T-helper 17 cell (primary cell): ENCODE measurements at regions not wholly inside any gene's neighbourhood (a gene's known extent, or its start where the extent isn't known, plus 50 kb on each side); places are given as distances from the start of the nearest gene placed in this dataset.
"Not testable (repeated sequence)": the region's sequence is repeated elsewhere in the genome, so short reads cannot be mapped to it uniquely, and the experiment has no call there.

ENCODE experiments used
- ATAC-seq: fragments of 150-1000 bp; cut with Tn5 transposase; 2 replicates; pipeline ENCODE4 v1.10.0; 2021; ENCODE audit warnings: mild to moderate bottlenecking, moderate library complexity
- DNase-seq, 3 donors: peaks; one replicate each; pipeline versions ENCODE4 v3.0.0 to v3.0.0-alpha.2; 2020 to 2021
- H3K9me3 ChIP-seq: one replicate; pipeline ENCODE4 v1.7.0; 2013; ENCODE audit warnings: low read length, mild to moderate bottlenecking; ENCODE audit not compliant: control insufficient read depth, poor library complexity, severe bottlenecking
- H3K27ac Mint-ChIP-seq: one replicate; pipeline ENCODE4 v1.8.0; 2022; ENCODE audit warnings: mild to moderate bottlenecking, moderate library complexity, mixed read lengths
- H3K27me3 Mint-ChIP-seq: one replicate; pipeline ENCODE4 v1.8.0; 2022; ENCODE audit warnings: mixed read lengths
- H3K36me3 Mint-ChIP-seq: one replicate; pipeline ENCODE4 v1.8.0; 2022; ENCODE audit warnings: low read depth, mixed read lengths
- H3K4me1 Mint-ChIP-seq: one replicate; pipeline ENCODE4 v1.8.0; 2022; ENCODE audit warnings: mild to moderate bottlenecking, mixed read lengths
- H3K4me3 Mint-ChIP-seq: one replicate; pipeline ENCODE4 v1.8.0; 2022; ENCODE audit warnings: mild to moderate bottlenecking, moderate library complexity, mixed read lengths

GRCh38 chr7:73203312-73203711, 105.3 kb downstream of the NSUN5 start:
- H3K27ac Mint-ChIP-seq, H3K4me1 Mint-ChIP-seq, ATAC-seq, H3K9me3 ChIP-seq, H3K27me3 Mint-ChIP-seq, H3K4me3 Mint-ChIP-seq, DNase-seq, H3K36me3 Mint-ChIP-seq: not testable (repeated sequence)

- DNase-seq, H3K4me1 Mint-ChIP-seq, H3K27me3 Mint-ChIP-seq, ATAC-seq, H3K27ac Mint-ChIP-seq, H3K9me3 ChIP-seq, H3K4me3 Mint-ChIP-seq, H3K36me3 Mint-ChIP-seq: not testable (repeated sequence)
Measured at GRCh38 chr7:73201264-73201663, 107.4 kb downstream of the NSUN5 start.

- not testable (repeated sequence) for H3K9me3 ChIP-seq, H3K4me1 Mint-ChIP-seq, H3K4me3 Mint-ChIP-seq, ATAC-seq, H3K27ac Mint-ChIP-seq, H3K27me3 Mint-ChIP-seq, H3K36me3 Mint-ChIP-seq, DNase-seq
Measured at GRCh38 chr7:73200518-73201099, 108.0 kb downstream of the NSUN5 start.

GRCh38 chr7:73193991-73194390, 108.2 kb upstream of the SPDYE9 start:
- H3K9me3 ChIP-seq, H3K4me1 Mint-ChIP-seq, DNase-seq, ATAC-seq, H3K27ac Mint-ChIP-seq, H3K4me3 Mint-ChIP-seq, H3K36me3 Mint-ChIP-seq, H3K27me3 Mint-ChIP-seq: not testable (repeated sequence)

- ATAC-seq, DNase-seq, H3K9me3 ChIP-seq, H3K27me3 Mint-ChIP-seq, H3K4me3 Mint-ChIP-seq, H3K4me1 Mint-ChIP-seq, H3K27ac Mint-ChIP-seq, H3K36me3 Mint-ChIP-seq: not testable (repeated sequence)
Measured at GRCh38 chr7:73190483-73191155, 104.8 kb upstream of the SPDYE9 start.

GRCh38 chr7:73188287-73188686, 102.4 kb upstream of the SPDYE9 start:
- H3K4me3 Mint-ChIP-seq, DNase-seq, ATAC-seq, H3K9me3 ChIP-seq, H3K36me3 Mint-ChIP-seq, H3K27ac Mint-ChIP-seq, H3K4me1 Mint-ChIP-seq, H3K27me3 Mint-ChIP-seq: not testable (repeated sequence)

- H3K27me3 Mint-ChIP-seq, H3K4me1 Mint-ChIP-seq, ATAC-seq, H3K9me3 ChIP-seq, H3K4me3 Mint-ChIP-seq, H3K27ac Mint-ChIP-seq, H3K36me3 Mint-ChIP-seq, DNase-seq: not testable (repeated sequence)
Measured at GRCh38 chr7:73186589-73187309, 100.9 kb upstream of the SPDYE9 start.

GRCh38 chr7:73176813-73177212, 91.0 kb upstream of the SPDYE9 start:
- not testable (repeated sequence) for H3K4me3 Mint-ChIP-seq, H3K36me3 Mint-ChIP-seq, ATAC-seq, H3K4me1 Mint-ChIP-seq, H3K9me3 ChIP-seq, H3K27me3 Mint-ChIP-seq, DNase-seq, H3K27ac Mint-ChIP-seq

- not testable (repeated sequence) for H3K4me1 Mint-ChIP-seq, H3K27me3 Mint-ChIP-seq, H3K4me3 Mint-ChIP-seq, DNase-seq, H3K36me3 Mint-ChIP-seq, H3K27ac Mint-ChIP-seq, H3K9me3 ChIP-seq, ATAC-seq
Measured at GRCh38 chr7:73175322-73175721, 89.5 kb upstream of the SPDYE9 start.

GRCh38 chr7:73170902-73171301, 85.1 kb upstream of the SPDYE9 start:
- not testable (repeated sequence) for H3K4me3 Mint-ChIP-seq, H3K27ac Mint-ChIP-seq

GRCh38 chr7:73170415-73170814, 84.6 kb upstream of the SPDYE9 start:
- not testable (repeated sequence) for H3K27me3 Mint-ChIP-seq, H3K4me3 Mint-ChIP-seq, H3K36me3 Mint-ChIP-seq

More at GRCh38 chr7:73170902-73171301, 85.1 kb upstream of the SPDYE9 start:
- ATAC-seq, H3K4me1 Mint-ChIP-seq, H3K9me3 ChIP-seq, H3K36me3 Mint-ChIP-seq, DNase-seq, H3K27me3 Mint-ChIP-seq: not testable (repeated sequence)

GRCh38 chr7:73166152-73166551, 80.3 kb upstream of the SPDYE9 start:
- H3K4me3 Mint-ChIP-seq, H3K36me3 Mint-ChIP-seq, H3K9me3 ChIP-seq, H3K4me1 Mint-ChIP-seq, ATAC-seq, H3K27me3 Mint-ChIP-seq, H3K27ac Mint-ChIP-seq, DNase-seq: not testable (repeated sequence)

More at GRCh38 chr7:73170415-73170814, 84.6 kb upstream of the SPDYE9 start:
- DNase-seq, H3K9me3 ChIP-seq, ATAC-seq, H3K4me1 Mint-ChIP-seq, H3K27ac Mint-ChIP-seq: not testable (repeated sequence)

GRCh38 chr7:73162680-73163079, 76.8 kb upstream of the SPDYE9 start:
- not testable (repeated sequence) for H3K27me3 Mint-ChIP-seq, H3K4me1 Mint-ChIP-seq, H3K9me3 ChIP-seq, H3K36me3 Mint-ChIP-seq, ATAC-seq, H3K4me3 Mint-ChIP-seq, DNase-seq, H3K27ac Mint-ChIP-seq
